ENCODE measurements at regions not wholly inside any gene's neighbourhood (a gene's known extent, or its start where the extent isn't known, plus 50 kb on each side); places are given as distances from the start of the nearest gene placed in this dataset.

DNA sequence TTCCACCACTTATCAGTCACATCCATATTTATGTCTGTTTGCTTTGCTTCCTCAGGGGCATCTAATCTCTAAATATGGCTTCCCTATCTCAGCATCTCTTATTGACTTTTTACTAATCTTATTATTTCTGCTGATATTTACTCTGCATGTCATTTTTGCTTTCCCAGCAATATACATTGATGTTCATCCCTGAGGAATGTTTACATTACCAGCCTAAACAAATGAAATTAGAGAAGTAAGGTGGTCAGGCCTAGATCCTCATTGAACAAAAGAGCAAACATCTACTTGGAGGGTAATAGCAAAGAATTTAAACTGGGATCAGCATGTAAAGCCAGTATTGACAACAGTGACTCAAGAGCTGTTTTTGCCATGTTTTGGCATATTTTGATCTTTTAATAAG, 546.4 kb downstream of the MMUT start:
- Histone ChIP-seq H3K4me1 (ENCODE audit: control insufficient read depth, insufficient read depth, low read length) (no peaks in the 10 kb centered on the region), H3K27me3 (ENCODE audit: control insufficient read depth, insufficient read depth, low read length) (no peaks in the 10 kb centered on the region), H3K4me3 (ENCODE audit: low read length) (no peak overlapping the region), H3K27ac (ENCODE audit: low read depth, low read length) (no peak overlapping the region), H3K9ac (ENCODE audit: low read length) (no peak overlapping the region), H3K36me3 (ENCODE audit: control insufficient read depth, insufficient read depth, low read length) (no peaks in the 10 kb centered on the region)

DNA sequence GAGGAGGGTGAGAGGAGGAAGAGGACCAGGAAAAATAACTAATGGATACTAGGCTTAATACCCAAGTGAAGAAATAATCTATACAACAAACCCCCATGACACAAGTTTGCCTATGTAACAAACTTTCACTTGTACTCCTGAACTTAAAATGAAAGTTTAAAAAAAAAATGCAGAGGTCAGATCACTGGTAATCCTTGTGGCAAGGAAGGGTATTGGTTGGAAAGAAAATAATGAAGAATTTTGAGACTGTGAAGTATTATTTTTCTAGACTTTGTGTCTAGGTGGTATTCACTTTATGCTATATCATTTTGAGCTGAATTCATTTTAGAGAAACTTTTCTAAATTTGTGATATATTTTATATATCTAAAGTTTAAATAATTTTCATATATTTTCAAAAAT, 547.5 kb downstream of the MMUT start:
- H3K27me3 ChIP-seq (ENCODE audit: control insufficient read depth, insufficient read depth, low read length): no peaks in the 10 kb centered on the region
- no peak overlapping the region for H3K9ac ChIP-seq (ENCODE audit: low read length)
- no peak overlapping the region for H3K27ac ChIP-seq (ENCODE audit: low read depth, low read length)

DNA sequence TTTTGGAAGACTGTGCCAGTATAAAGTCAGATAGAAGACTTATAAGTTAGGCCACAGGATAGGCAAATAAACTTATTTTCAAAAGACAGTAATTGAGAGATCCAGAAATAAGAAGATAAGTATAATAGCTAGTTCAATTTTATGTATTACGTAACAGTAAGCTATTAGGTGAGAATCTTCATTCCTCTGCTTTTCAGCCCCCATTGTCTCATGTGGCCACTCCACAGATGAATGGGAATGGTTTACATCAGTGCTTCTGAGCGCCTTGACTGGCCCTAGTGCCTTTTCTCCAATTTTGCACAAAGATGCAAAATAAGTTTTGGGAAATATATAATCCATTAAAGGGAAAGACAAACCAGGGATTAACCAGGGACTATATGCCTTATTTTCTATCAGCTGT, 550.5 kb downstream of the MMUT start:
- H3K9ac ChIP-seq (ENCODE audit: low read length): no peak overlapping the region
- no peak overlapping the region for H3K4me3 ChIP-seq (ENCODE audit: low read length)
- no peaks in the 10 kb centered on the region for H3K27me3 ChIP-seq (ENCODE audit: control insufficient read depth, insufficient read depth, low read length)
- H3K27ac ChIP-seq (ENCODE audit: low read depth, low read length): no peak overlapping the region
- no peaks in the 10 kb centered on the region for H3K4me1 ChIP-seq (ENCODE audit: control insufficient read depth, insufficient read depth, low read length)
- no peaks in the 10 kb centered on the region for H3K36me3 ChIP-seq (ENCODE audit: control insufficient read depth, insufficient read depth, low read length)

More for the DNA sequence above, 547.5 kb downstream of the MMUT start:
- H3K4me3 ChIP-seq (ENCODE audit: low read length): no peak overlapping the region
- no peaks in the 10 kb centered on the region for H3K36me3 ChIP-seq (ENCODE audit: control insufficient read depth, insufficient read depth, low read length)
- no peaks in the 10 kb centered on the region for H3K4me1 ChIP-seq (ENCODE audit: control insufficient read depth, insufficient read depth, low read length)

DNA sequence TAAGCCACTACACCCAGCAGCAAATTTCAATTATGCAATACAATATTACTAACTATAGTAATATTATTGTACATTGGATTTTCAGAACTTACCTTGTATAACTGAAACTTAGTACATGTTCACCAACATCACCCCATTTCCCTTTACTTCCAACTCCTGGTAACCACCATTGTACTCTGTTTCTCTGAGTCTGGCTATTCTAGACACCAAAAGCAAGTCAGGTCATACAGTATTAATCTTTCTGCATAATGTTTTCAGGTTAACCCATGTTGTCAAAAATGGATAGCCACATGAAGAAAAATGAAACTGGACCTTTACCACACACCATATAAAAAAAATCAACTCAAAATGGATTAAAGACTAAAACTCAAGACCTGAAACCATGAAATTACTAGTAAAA, 558.2 kb downstream of the MMUT start:
- Histone ChIP-seq H3K36me3 (ENCODE audit: control insufficient read depth, insufficient read depth, low read length) (no peaks in the 10 kb centered on the region), H3K4me3 (ENCODE audit: low read length) (no peak overlapping the region), H3K9ac (ENCODE audit: low read length) (no peak overlapping the region), H3K27me3 (ENCODE audit: control insufficient read depth, insufficient read depth, low read length) (no peaks in the 10 kb centered on the region), H3K4me1 (ENCODE audit: control insufficient read depth, insufficient read depth, low read length) (no peaks in the 10 kb centered on the region), H3K27ac (ENCODE audit: low read depth, low read length) (no peak overlapping the region)

DNA sequence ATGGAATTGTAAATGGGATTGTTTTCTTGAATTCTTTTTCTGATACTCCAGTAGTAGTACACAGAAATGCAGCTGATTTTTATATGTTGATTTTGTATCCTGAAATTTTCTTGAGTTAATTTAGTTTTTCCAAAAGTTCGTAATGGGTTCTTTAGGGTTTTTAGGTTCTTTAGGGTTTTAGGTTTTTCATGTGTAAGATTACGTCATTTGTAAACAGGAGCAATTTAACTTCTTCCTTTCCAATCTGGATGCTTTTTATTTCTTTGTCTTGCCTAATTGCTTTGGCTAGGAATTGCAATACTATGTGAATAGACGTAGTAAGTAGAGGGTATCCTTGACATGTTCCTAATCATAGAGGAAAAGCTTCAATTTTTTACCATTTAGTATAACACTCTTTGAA, 568.6 kb downstream of the MMUT start:
- Histone ChIP-seq H3K9ac (ENCODE audit: low read length) (no peak overlapping the region), H3K4me3 (ENCODE audit: low read length) (no peak overlapping the region), H3K4me1 (ENCODE audit: control insufficient read depth, insufficient read depth, low read length) (no peaks in the 10 kb centered on the region), H3K27ac (ENCODE audit: low read depth, low read length) (no peak overlapping the region), H3K27me3 (ENCODE audit: control insufficient read depth, insufficient read depth, low read length) (no peaks in the 10 kb centered on the region), H3K36me3 (ENCODE audit: control insufficient read depth, insufficient read depth, low read length) (no peaks in the 10 kb centered on the region)

DNA sequence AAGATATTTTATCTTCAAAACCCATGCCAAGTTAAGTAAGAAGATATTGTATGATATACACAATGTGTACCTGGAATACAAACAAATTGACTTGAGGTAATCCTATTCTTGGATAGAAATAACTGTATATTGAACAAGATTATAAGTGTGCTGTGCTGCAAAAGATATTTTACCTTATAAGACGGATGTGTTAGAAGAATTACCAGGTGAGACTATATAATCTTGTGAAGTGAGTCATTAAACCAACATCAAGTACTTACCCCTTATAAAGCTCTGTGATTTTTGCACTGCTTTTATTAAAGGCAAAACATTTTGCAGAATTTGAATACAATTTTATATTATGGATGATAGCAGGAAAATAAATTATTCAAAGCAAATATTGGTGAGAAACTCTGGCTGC, 570.0 kb downstream of the MMUT start:
- Histone ChIP-seq H3K4me1 (ENCODE audit: control insufficient read depth, insufficient read depth, low read length) (no peaks in the 10 kb centered on the region), H3K4me3 (ENCODE audit: low read length) (no peak overlapping the region), H3K27me3 (ENCODE audit: control insufficient read depth, insufficient read depth, low read length) (no peaks in the 10 kb centered on the region), H3K36me3 (ENCODE audit: control insufficient read depth, insufficient read depth, low read length) (no peaks in the 10 kb centered on the region), H3K9ac (ENCODE audit: low read length) (no peak overlapping the region), H3K27ac (ENCODE audit: low read depth, low read length) (no peak overlapping the region)

DNA sequence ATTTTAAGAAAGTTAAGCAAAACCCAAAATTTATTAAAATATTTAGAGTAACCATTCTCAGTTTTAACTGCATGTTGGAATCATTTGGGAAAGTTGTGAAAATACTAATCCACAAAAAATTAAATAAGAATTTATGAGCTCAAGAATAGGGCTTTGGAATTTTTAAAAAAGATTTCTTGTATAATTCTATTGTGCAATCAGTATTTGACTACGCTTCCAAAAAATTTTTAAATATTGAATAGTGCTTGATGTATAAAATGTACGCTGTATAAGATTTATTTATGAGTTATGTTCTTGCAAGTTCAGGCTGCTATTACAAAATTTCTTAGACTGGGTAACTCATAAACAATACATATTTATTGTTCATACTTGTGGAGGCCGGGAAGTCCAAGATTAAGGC, 571.7 kb downstream of the MMUT start:
- Histone ChIP-seq H3K4me1 (ENCODE audit: control insufficient read depth, insufficient read depth, low read length) (no peaks in the 10 kb centered on the region), H3K27me3 (ENCODE audit: control insufficient read depth, insufficient read depth, low read length) (no peaks in the 10 kb centered on the region), H3K27ac (ENCODE audit: low read depth, low read length) (no peak overlapping the region), H3K9ac (ENCODE audit: low read length) (no peak overlapping the region), H3K36me3 (ENCODE audit: control insufficient read depth, insufficient read depth, low read length) (no peaks in the 10 kb centered on the region), H3K4me3 (ENCODE audit: low read length) (no peak overlapping the region)

DNA sequence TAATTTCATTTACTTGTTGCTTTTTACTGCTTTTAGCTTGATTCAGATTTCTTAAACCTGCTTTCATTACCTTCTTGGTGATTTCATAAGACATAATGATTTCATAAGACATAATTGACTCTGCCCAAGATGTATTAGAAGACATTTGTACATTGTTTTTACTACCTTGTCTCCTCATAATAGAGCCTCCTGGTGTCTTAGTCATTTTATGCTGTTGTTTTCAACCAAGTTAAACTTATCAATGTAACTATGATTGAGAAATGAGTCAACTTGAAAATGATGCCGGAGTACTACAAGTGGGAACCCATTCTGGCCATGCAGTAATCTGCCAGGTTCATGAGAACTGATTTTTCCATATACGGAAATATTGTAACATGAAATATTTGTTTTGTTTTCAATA, 573.6 kb downstream of the MMUT start:
- no peak overlapping the region for H3K9ac ChIP-seq (ENCODE audit: low read length)
- no peaks in the 10 kb centered on the region for H3K27me3 ChIP-seq (ENCODE audit: control insufficient read depth, insufficient read depth, low read length)
- no peak overlapping the region for H3K4me3 ChIP-seq (ENCODE audit: low read length)
- no peaks in the 10 kb centered on the region for H3K36me3 ChIP-seq (ENCODE audit: control insufficient read depth, insufficient read depth, low read length)
- no peaks in the 10 kb centered on the region for H3K4me1 ChIP-seq (ENCODE audit: control insufficient read depth, insufficient read depth, low read length)
- H3K27ac ChIP-seq (ENCODE audit: low read depth, low read length): no peak overlapping the region

DNA sequence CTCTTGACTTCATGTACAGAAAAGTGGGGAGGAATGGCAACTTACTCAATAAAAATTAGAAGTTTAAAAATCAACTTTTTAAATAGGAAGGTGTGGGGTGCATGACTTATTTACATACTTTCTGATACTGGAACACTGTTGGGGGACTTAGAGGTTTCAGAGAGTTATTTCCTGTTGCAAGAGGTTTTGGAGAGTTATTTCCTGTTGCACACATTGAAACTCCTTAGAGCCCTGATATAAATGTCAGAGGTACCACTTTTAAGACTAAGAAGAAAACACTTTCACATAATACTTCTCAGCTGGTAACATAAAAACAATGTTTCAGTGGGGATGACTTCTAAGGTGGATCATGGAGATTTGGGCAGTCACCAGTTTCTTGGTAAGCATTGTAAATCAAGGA, 579.9 kb downstream of the MMUT start:
- Histone ChIP-seq H3K36me3 (ENCODE audit: control insufficient read depth, insufficient read depth, low read length) (no peaks in the 10 kb centered on the region), H3K4me3 (ENCODE audit: low read length) (no peak overlapping the region), H3K27ac (ENCODE audit: low read depth, low read length) (no peak overlapping the region), H3K4me1 (ENCODE audit: control insufficient read depth, insufficient read depth, low read length) (no peaks in the 10 kb centered on the region), H3K9ac (ENCODE audit: low read length) (no peak overlapping the region), H3K27me3 (ENCODE audit: control insufficient read depth, insufficient read depth, low read length) (no peaks in the 10 kb centered on the region)

DNA sequence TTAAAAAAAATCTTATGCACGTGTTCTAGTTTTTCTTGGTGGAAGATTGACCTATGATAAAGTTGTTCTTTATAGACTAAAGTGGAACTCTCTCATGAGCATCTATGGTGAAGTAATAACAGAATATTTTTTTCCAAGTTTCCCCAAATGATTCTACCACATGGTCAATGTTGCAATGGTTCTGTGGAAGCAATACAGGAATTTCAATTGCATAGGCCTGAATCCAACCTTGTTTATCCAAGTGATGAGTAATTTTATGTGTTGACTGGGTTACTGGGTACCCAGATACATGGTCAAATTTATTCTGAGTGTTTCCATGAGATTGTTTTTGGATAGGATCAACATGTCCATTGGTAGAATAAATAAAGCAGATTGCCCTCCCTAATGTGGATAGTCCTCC, 581.5 kb downstream of the MMUT start:
- H3K9ac ChIP-seq (ENCODE audit: low read length): no peak overlapping the region
- no peaks in the 10 kb centered on the region for H3K36me3 ChIP-seq (ENCODE audit: control insufficient read depth, insufficient read depth, low read length)
- H3K4me1 ChIP-seq (ENCODE audit: control insufficient read depth, insufficient read depth, low read length): no peaks in the 10 kb centered on the region
- no peaks in the 10 kb centered on the region for H3K27me3 ChIP-seq (ENCODE audit: control insufficient read depth, insufficient read depth, low read length)
- no peak overlapping the region for H3K4me3 ChIP-seq (ENCODE audit: low read length)
- no peak overlapping the region for H3K27ac ChIP-seq (ENCODE audit: low read depth, low read length)

DNA sequence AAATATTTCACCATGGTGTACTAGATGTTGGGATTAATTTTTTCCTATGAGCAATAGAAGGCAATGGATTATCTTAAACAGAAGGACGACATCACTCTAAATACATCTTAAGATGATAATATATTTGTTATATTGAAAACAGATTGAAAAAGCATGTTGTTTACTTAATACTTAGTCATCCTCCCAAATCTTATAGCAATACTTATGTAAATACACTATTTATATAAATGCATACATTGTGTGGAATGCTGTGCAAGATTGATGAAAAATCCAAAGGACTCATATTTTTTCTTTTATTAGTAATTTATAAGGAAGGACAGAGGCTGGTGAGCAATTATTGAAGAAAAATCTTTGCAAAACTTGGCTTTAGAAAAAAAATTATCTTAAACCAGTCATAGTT, 593.5 kb downstream of the MMUT start:
- H3K27ac ChIP-seq (ENCODE audit: low read depth, low read length): no peak overlapping the region
- no peaks in the 10 kb centered on the region for H3K4me1 ChIP-seq (ENCODE audit: control insufficient read depth, insufficient read depth, low read length)
- H3K9ac ChIP-seq (ENCODE audit: low read length): no peak overlapping the region
- H3K4me3 ChIP-seq (ENCODE audit: low read length): no peak overlapping the region
- H3K27me3 ChIP-seq (ENCODE audit: control insufficient read depth, insufficient read depth, low read length): no peaks in the 10 kb centered on the region
- H3K36me3 ChIP-seq (ENCODE audit: control insufficient read depth, insufficient read depth, low read length): no peaks in the 10 kb centered on the region

DNA sequence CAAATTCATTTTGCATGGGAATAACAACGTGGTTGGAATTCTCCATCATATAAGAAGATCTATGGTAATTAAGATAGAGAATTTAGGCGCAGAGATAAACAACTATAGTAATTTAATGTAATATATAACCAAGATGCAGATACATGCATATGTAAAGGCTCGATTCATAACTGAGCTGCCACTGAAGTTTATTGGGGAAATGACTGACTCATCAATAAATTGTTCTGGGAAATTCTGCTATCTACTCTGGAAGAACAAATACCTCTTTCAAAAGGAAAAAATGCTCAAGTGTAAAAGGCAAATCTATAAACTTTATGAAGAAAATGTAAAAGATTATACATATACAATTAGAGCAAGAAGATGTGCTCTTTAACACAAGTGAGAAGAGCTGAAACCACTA, 596.4 kb downstream of the MMUT start:
- Histone ChIP-seq H3K36me3 (ENCODE audit: control insufficient read depth, insufficient read depth, low read length) (no peaks in the 10 kb centered on the region), H3K4me1 (ENCODE audit: control insufficient read depth, insufficient read depth, low read length) (no peaks in the 10 kb centered on the region), H3K27me3 (ENCODE audit: control insufficient read depth, insufficient read depth, low read length) (no peaks in the 10 kb centered on the region), H3K27ac (ENCODE audit: low read depth, low read length) (no peak overlapping the region), H3K4me3 (ENCODE audit: low read length) (no peak overlapping the region), H3K9ac (ENCODE audit: low read length) (no peak overlapping the region)

DNA sequence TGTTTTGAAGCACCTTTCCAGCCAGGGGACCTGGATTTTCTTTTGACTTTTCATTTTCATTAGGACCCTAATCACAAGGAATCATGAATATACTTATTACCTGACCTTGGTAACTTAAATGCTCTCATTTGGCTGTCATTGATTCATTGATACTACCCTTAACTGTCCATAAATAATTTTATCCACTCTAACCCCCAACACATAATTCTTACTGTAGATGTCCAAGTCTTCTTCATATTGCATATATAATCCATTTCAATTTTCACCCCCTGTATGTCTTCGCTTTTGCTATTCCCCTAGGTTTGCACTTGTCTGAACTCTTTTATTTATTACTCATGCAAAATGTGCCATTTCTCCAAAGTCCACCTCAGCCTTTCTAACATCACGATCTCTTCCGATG, 602.9 kb downstream of the MMUT start:
- Histone ChIP-seq H3K27me3 (ENCODE audit: control insufficient read depth, insufficient read depth, low read length) (no peaks in the 10 kb centered on the region), H3K36me3 (ENCODE audit: control insufficient read depth, insufficient read depth, low read length) (no peaks in the 10 kb centered on the region), H3K4me1 (ENCODE audit: control insufficient read depth, insufficient read depth, low read length) (no peaks in the 10 kb centered on the region), H3K4me3 (ENCODE audit: low read length) (no peak overlapping the region), H3K9ac (ENCODE audit: low read length) (no peak overlapping the region), H3K27ac (ENCODE audit: low read depth, low read length) (no peak overlapping the region)

Data from rectal smooth muscle tissue (tissue), 1 donor.